Coronary artery (tissue), 2 donors: ENCODE measurements at regions not wholly inside any gene's neighbourhood (a gene's known extent, or its start where the extent isn't known, plus 50 kb on each side); places are given as distances from the start of the nearest gene placed in this dataset.

Source experiments
- DNase-seq: peaks from one replicate; pipeline ENCODE4 v3.0.0-alpha.2; 2017; ENCODE audit warnings: low spot score
- H3K27ac ChIP-seq, 2 donors: fragments of 200-600 bp; sonication (generic); one replicate each; pipeline ENCODE4 v1.5.1; 2016 to 2019
- H3K4me3 ChIP-seq: fragments of 200-600 bp; sonication (generic); 2 replicates; pipeline ENCODE4 v1.5.1; 2016; ENCODE audit warnings: mild to moderate bottlenecking, moderate library complexity
- CTCF ChIP-seq: fragments of 200-600 bp; sonication (generic); IDR thresholded peaks from one replicate; pipeline ENCODE4 v1.5.1; 2019; ENCODE audit warnings: antibody characterized with exemption

GRCh38 chr4:11281720-11282119, 147.0 kb downstream of the HS3ST1 start:
- Histone ChIP-seq H3K4me3 (no peak overlapping the region), H3K27ac (no peak overlapping the region)
- DNase-seq: no peak
- TF ChIP-seq CTCF: no peak

GRCh38 chr4:11271263-11271662, 157.4 kb downstream of the HS3ST1 start:
- Histone ChIP-seq H3K4me3 (no peak overlapping the region), H3K27ac (no peak overlapping the region)
- no peak for DNase-seq
- no peak for TF ChIP-seq CTCF

- Histone ChIP-seq H3K4me3 (no peak overlapping the region), H3K27ac (no peak overlapping the region)
- DNase-seq: no peak
Measured at GRCh38 chr4:11268149-11268548, 160.5 kb downstream of the HS3ST1 start.

GRCh38 chr4:11264841-11265240, 163.9 kb downstream of the HS3ST1 start:
- Histone ChIP-seq H3K27ac (no peak overlapping the region), H3K4me3 (no peak overlapping the region)
- no peak for TF ChIP-seq CTCF
- DNase-seq: no peak

More at GRCh38 chr4:11268149-11268548, 160.5 kb downstream of the HS3ST1 start:
- TF ChIP-seq CTCF: no peak

GRCh38 chr4:11264346-11264745, 164.3 kb downstream of the HS3ST1 start:
- no peak overlapping the region for H3K4me3 ChIP-seq
- H3K27ac ChIP-seq: no peak overlapping the region
- no peak for TF ChIP-seq CTCF
- DNase-seq: no peak

- no peak overlapping the region for H3K27ac ChIP-seq
- no peak overlapping the region for H3K4me3 ChIP-seq
- DNase-seq: no peak
- no peak for TF ChIP-seq CTCF
Measured at GRCh38 chr4:11263208-11263607, 165.5 kb downstream of the HS3ST1 start.

GRCh38 chr4:11261066-11261850, 167.4 kb downstream of the HS3ST1 start:
- no peak for DNase-seq
- TF ChIP-seq CTCF: no peak
- Histone ChIP-seq H3K27ac (no peak overlapping the region), H3K4me3 (no peak overlapping the region)
